Activated naive CD4-positive, alpha-beta T cell (primary cell): ENCODE measurements at regions not wholly inside any gene's neighbourhood (a gene's known extent, or its start where the extent isn't known, plus 50 kb on each side); places are given as distances from the start of the nearest gene placed in this dataset.

Experiments used
- DNase-seq, 4 experiments: peaks; one replicate each; lab custom pipeline; 2025; lab: John Stamatoyannopoulos, UW

DNA sequence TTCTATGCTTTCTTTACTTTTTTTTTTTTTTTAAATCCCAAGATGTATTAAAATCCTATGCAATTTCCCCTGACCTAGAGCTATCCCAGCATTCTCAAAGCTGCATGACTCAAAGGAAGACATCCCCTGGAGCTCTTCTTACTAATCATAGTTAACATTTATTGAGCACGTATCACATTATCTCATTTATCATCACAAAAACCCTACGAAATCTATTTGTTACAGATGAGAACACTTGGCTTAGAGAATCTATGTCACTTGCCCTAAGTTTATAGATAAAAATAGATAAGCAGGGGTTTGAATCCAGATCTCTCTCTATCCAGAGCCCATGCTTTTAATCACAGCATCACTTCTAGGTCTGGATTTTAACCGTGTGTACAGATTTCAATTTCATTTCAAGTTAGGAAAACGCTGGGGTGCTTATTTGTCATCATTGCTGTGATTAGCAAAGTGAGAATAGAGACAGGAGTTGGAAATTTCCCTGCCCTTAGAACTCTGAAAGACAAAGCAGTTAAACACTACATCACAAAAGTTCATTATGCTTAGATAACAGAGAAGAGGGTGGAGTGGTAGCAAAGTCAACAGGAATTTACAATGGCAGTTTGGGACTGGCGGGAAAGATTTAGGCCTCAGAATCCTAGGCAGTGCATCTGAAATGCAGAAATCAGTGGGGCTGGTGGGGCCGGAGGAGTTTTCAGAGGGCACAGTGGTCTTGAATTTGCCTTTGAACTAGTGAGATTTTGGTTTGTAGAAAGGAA lies 177.7 kb upstream of the FRMD6 start:
- no peak for DNase-seq

DNA sequence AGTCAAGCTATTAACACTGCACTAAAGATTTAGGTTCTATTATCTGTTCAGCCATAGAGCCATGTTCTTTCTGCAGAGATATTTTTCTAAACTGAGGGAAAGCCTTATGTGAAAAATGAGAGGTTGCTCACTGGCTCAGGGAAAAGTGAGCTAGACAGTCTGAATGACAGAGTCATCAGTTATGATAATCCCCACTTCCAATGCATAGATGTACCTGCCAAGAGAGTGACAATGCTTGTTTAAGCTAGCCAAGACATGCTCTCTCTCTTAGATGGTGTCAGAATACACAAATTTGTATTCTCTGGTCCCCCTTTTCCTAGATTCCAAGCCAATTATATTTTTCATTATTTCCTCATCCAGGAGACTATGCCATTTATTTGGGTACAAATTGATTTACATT lies 176.9 kb upstream of the FRMD6 start:
- no peak for DNase-seq

DNA sequence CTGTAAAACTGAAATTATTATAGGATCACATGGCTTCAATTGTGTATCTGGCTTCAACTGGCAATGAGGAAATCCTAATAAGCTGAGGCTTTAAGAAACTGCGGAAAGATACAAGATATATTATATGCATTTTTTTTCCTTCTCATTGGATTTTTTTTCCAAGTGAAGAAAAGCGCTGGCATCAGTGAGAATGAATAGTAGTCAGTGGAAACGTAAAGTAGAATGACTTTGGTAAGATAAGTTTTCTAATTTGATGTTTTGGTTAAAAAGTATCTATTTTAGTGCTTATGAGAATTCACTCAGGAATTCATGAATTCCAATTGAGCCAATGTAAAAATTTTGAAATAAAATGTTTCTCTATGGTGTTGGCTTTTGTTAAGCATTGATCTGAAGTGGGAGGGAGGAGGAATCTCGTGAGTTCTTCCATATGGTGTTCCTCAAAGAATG lies 173.5 kb upstream of the FRMD6 start:
- DNase-seq = no peak

DNA sequence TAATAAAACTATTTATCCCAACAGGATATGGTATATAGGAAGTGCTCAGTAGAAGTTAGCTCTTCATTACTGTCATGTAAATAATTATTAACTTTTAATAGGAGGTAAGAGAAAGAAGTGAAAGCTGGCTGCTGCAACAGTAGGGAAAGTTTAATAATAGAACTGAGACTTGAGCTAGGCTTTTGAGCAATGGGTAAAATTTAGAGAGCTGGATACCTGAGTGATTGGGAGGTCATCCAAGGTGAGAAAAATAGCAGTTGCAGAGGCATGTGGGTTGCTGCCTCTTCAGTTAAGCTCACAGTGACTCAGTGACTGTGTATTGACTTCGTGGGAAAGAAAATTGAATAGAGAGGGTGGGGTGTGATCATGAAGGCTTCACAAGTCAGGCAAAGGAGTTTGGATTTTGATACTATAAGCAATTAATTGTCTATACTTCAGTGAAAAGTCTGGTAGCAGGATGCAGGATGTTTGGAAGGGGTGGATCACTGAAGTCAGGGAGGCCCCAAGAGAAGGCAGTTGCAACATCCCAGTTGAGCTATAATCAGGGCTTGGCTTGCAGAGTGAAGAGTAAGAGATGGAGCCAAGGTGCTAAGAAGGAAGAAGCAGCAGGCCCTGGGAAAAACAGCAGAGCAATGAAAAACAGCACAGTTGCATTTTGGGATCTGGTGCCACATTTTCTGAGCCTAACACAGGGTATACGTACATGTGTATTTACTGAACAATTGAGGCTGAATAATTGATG lies 172.0 kb upstream of the FRMD6 start:
- DNase-seq = no peak

DNA sequence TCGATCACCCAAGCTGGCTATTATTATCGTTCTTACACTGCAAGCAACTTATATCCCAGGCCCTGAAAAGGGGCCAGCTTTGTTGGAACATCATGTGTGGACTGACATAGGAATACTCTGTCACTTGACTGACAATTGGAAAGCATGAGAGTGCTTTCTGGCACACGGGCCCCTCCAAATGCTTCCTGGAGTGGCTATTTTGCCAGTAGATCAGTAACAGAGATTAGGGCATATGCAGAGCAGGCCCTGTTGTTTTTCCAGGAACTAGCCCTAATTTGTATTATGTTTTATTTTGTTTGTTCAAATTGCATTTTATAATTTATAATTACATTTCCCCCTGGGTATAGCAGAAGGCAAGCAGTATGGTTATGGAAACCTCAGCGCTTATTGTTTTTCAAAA lies 170.1 kb upstream of the FRMD6 start:
- no peak for DNase-seq

DNA sequence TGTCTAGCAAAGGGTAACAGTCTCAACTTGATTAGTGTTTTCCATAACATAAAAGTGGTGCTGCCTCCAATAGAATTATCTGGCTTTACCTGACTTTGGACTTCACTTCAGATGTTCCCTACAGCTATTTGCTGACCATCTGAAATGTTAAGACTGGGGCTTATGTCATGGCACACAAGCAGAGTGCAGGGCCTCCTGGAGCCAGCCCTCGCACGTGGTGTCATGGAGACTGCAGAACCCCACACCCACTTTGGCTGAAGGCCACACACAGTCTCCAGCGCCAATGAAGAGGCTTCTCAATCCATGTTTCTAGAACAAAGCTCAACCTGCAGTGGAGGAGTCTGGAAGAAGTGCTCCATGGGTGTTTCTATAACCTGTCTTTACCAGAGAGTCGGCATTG lies 169.6 kb upstream of the FRMD6 start:
- DNase-seq = no peak

DNA sequence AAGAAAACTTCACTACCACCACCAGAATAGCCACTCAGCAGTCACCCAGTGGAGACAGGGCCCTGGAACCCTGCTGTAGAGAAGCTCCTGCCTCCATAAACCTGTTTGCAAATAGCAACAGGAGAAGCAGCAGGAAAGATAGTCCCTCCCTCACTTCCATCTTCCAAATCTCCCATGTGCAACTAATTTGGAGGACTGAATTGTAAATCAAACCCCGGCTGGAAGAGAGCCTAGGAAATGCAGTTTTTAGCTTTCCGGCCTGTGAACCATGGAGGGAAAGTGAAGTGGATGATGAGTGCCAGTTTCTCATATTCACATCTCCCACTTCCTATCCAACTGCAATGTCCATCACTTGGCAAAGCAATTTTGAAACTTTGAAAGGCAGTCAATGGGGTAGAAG lies 167.2 kb upstream of the FRMD6 start:
- no peak for DNase-seq

DNA sequence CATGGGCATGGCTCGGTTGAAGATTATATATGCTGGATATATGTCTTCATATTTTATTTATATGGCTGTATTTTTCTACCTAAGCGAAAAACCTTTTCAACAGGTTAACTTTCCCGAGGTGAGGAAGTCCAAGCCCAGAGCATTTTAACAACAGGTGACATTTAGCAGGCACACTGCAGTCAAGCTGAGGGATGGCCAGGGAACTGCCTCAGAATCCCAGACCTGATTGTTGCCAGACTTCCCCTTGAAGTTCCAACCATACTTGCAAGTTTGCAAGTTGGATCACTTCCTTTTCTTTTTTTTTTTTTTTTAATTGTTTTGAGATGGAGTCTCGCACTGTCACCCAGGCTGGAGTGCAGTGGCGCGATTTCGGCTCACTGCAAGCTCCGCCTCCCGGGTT lies 166.0 kb upstream of the FRMD6 start:
- DNase-seq = no peak

DNA sequence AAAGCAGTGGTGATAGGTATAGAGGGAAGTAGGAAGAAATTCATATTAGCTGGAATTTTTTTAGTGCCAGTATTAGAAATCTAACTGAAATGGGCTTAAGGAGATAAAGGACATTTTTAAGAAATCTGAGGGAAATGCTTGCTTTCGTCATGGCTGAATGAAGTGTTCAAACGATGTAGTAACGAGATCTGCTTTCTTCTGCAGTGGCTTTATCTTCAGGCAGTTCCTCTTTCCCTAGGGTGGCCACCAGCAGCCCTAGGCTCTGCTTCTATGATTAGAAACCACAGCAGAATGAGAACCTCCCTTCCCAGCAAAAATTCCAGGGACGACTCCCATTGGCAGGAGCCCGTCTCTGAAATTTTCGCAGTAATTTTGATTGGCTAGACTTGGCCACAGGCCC lies 163.9 kb upstream of the FRMD6 start:
- DNase-seq = no peak

DNA sequence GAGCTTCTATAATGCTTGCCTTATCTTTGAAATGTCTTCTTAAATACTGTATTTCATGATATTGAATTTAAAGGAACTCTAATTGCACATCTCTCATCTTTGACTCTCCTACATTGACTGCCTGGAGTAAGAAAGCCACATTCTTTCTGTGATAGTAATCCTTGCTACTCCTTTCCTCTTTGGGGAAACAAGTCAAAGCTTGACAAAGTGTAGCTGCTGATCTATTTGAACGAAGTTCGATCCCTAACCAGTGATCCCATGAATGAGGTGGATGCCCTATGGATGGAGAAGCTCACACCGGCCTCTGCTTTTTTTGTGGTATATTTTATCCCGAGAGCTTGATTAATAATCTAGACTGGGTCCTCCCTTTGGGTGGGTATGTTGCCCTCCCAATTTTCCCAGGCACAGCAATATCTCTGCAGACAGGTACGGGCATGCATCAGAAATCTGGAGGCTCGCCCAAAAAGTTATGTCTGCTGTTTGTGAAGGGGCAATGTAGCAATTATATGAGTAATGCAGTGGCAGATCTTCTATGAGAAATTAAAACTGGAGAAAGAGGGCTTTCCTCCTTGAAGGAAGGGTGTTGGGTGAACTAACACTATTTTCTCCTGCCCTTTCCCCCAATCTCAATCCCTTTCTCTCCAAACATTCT lies 163.0 kb upstream of the FRMD6 start:
- no peak for DNase-seq

DNA sequence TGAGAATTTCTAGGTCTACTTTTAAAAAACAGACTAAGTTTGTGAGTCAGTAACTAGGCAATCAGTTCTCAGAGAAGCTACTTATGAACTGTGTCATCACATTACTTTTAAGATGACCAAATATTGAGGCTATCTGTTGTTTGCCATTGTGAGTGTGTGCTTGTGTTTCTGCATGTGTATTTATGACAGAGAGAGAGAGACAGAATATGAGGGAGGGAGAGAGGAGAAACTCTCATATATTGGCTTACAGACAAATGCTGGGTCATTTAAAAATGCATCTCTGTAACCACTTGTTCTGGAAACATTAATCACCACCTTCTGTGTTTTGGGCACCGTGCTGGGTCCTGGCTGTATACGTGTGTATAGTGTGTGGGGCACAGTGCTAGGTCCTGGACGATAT lies 161.5 kb upstream of the FRMD6 start:
- DNase-seq = no peak

DNA sequence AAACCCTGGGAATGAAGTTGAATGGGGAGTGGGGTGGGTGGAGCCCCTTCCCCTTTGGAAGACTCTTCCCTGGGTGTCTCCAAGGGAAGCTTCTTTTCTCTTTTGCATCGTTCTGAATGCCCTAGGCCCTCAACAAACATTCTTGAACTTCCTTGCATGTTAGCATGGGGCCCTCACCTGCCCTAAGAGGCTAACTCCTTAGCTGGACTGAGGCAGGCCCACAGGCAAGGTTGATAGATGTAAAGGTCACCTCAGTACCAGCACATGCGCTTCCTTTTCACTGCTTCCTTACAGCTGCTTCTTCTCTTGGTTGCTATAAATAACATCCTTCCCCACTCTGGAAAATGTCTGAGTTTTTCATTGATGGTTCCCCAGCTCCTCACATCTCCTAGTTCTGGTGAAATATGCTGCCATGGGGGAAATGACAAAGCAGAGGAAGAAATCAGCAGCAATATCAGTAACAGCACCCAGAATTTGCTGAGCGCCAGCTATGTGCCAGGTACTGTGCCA lies 160.6 kb upstream of the FRMD6 start:
- DNase-seq = no peak

DNA sequence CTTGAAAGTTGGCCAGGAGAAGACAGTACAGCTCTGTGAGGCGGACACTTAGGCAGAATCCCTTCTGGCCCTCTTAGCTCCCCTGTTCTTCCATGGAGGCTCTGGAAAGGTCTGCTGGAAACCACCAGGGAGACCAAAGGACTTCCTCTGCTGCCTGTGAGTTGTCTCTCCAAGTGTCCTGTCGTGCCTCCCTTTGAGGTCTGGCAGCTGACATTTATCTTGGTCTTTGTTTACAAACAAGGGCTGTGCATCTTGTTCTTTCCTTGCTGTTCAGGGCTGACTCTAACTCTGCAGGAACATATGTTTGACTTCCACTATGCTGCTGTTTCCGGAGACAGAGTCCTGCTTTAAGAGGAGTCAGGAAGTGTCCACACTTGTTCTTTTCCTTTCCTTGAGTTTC lies 159.9 kb upstream of the FRMD6 start:
- no peak for DNase-seq

DNA sequence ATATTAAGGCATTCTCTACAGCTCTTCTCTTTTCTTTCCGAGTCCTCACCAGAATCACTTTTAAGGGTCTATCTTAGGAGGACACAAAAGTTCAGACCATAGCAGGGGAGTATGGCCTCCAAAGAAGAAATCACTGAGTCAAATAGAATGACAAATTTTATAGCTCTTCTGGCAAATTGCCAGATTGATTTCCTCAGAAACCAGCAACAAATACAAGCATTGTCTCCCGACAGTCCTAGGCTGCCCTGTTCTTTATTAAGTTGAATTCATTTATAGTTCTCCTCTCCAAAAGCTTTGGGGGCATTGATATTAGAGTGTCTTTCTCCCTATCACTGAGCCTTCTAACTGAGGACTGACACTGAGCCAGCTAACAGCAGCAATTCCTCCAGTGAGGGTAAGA lies 156.4 kb upstream of the FRMD6 start:
- DNase-seq = no peak

DNA sequence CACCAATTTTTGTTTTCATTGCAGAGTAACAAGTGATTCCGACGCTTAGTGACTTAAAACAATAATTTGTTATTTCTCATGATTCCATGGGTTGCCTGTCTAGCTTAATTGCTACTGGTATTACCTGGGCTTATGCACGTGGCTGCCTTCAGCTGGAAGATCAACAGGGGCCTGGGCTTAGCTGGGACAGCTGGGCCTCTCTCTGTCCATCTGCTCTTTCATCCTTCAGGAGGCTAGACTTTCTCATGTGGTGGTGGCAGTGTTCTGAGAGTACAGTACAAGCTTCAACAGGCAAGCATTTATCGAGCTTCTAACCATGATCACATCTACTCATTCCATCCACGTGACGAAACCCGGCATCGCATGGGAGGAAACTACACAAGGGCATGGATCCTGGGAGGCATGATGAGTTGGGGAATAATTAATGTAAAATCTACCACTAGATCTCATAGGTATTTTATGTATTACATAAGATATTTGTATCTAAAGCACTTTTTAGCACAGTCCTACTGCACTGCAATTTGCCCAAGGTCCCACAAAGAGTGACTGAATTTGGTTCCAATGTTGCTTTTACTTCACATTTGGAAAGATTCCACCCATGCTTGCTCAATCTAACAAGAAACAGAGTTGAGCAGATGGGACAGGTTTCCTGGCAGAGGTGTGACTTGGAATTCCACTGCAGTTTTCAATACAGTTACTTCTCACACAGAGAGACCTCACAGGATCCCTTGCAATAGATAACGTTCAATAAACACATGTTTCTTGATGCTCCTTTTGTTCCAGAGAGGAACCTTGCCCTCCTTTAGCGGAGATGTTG lies 153.1 kb upstream of the FRMD6 start:
- DNase-seq = no peak

DNA sequence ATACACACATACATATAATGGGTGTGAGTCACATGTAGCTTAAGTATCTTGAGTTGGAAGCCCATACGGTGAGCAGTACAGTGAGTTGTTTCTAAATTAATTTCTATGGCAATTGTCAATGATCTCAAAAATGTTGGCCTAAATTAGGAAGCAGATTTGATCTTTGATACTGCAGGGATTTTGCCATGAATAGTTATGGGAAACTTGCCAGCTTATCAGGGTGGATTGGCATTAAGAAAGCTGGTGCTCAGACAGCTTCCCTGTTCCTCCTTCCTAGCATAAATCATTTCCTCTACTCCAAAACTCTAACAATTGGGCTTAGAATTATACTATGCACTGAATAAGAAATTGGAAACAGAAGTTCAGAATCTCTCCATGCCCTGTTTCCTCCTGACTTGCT lies 150.9 kb upstream of the FRMD6 start:
- DNase-seq = no peak

DNA sequence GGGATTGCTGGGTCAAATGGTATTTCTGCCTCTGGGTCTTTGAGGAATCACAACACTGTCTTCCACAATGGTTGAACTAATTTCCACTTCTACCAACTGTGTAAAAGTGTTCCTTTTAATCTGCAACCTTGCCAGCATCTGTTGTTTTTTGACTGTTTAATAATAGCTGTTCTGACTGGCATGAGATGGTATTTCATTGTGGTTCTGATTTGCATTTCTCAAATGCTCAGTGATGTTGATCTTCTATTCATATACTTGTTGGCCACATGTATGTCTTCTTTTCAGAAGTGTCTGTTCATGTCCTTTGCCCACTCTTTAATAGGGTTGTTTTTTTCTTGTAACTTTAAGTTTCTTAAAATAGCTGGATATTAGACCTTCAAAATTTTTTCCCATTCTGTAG lies 150.0 kb upstream of the FRMD6 start:
- DNase-seq = no peak

DNA sequence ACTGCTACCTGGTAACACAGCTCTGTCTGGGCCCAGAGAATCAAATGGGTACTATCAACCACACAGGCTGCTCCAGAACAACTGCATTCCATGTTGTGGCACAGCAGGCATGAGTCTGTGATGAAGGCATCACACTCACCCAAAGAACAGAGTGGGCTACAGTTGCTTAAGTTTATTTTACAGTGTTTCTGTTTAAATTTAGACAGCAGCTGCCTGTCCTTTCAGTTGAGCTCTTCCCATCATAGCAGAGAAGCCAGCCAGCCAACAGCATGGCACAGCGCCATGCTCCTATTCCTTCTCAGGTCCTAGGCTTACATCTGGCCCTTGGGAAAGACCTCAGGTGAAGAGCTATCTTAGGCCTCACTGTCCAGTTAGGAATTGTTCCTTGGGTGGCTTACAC lies 147.0 kb upstream of the FRMD6 start:
- no peak for DNase-seq

DNA sequence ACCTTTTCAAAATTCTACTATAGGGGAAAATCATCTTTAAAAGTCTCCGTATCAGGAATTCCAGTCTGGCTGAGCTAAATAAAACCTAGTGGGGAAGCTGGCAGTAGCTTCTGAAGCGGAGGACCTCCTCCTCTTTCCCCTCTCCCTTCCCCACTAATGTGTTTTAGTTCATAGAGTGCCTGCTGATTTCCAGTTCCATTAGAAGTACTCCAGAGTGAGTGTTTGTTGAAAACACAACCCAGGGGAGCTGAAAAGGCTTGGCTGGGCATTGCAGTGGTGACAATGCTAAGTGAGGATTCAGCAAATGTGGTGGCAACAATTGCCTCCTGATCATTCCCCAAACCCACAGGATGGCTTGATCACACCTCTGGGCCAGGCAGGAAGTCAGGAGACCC lies 144.2 kb upstream of the FRMD6 start:
- no peak for DNase-seq

DNA sequence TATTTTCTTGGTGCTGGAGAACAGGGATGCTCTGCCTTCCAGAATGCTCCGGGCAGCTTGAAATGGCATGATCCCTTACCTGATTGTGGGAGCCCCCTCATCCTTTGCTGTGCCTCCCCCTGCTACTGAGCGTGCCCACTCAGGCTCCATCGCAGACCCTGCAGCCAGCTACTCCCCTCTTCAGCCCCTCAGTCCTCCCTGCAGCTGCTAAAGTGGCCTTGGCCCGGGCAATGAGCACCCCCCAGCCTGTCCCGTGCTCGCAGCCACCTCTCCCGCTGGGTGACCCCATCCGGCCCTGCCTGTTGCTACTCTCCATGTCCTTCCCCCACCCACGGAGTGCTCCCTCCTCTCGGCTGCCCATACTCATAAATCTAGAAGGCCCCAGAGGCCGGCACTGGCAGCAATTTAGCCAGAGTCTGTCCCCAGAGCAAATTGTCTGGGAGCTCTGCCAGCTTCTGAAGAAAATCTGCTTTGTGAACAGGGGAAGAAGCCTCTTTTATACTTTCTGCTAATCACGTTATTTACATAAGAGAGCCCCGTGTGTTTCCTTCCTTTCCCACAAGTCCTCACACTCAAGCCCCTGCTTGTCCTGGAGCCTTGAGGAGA lies 143.7 kb upstream of the FRMD6 start:
- no peak for DNase-seq

DNA sequence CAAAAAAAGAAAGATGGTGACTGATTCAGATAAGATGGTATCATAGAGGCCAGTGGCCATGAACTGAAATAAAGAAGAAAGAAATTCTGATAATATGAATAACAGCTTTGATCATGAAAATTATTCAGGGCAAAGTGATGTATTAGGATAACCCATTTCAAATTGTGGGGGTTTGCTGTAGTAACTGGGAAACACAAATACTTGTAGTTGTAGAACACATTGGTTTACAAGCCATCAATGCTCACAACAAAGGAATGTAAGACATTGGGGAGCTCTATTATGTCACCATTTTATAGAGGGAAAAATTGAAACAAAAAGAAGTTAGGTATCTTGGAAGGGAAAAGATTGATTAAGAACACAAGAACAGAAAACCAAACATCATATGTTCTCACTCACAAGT lies 140.4 kb upstream of the FRMD6 start:
- DNase-seq = no peak

DNA sequence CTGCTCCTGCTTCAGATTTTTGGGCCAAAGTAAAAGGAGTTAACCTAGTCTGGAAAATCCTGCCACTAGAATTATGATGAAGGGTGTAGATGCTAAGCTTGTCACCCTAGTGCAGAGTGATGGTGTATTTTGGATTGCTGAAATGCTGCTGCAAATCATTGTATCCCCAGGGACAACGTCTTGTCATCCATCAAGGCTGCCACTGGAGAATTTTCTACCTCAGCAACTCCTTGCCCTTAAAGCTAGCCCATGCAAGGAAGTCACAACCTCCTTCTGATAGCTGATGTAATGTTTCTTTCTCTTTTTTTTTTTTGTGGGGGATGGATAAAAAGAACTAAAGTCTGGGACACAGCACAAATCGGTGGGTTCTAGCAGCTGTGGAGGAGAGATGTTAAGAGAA lies 139.4 kb upstream of the FRMD6 start:
- DNase-seq = no peak
